ENCODE measurements at regions not wholly inside any gene's neighbourhood (a gene's known extent, or its start where the extent isn't known, plus 50 kb on each side); places are given as distances from the start of the nearest gene placed in this dataset.
"Not testable (repeated sequence)": the region's sequence is repeated elsewhere in the genome, so short reads cannot be mapped to it uniquely, and the experiment has no call there.

GRCh38 chr2:134002921-134003320 lies 251.0 kb upstream of the MGAT5 start:
- TF ChIP-seq CTCF (IDR thresholded peaks at IDR 0.05) = no peak
- Histone ChIP-seq H3K4me3 (no peak overlapping the region), H3K27ac (no peak overlapping the region), H3K9me3 (no peaks in the 10 kb centered on the region), H3K4me1 (no peaks in the 10 kb centered on the region), H3K27me3 (ENCODE audit: insufficient read depth in 3 of 3, low read length in 2 of 3) (no peaks in the 10 kb centered on the region), H3K36me3 (ENCODE audit: insufficient read depth in 1 of 2, low read depth in 1 of 2) (no peaks in the 10 kb centered on the region)
- intact Hi-C loops (cut with DNase I) = no loop called here
- DNase-seq = no peak
- WGBS, 3 donors = 0% methylated on average over 1 of the region's 1 CpG
- ATAC-seq = no peak

GRCh38 chr2:134004467-134004866 lies 249.4 kb upstream of the MGAT5 start:
- Histone ChIP-seq H3K9me3 (no peaks in the 10 kb centered on the region), H3K36me3 (ENCODE audit: insufficient read depth in 1 of 2, low read depth in 1 of 2) (no peaks in the 10 kb centered on the region), H3K4me1 (no peaks in the 10 kb centered on the region), H3K27ac (no peak overlapping the region), H3K4me3 (no peak overlapping the region), H3K27me3 (ENCODE audit: insufficient read depth in 3 of 3, low read length in 2 of 3) (no peaks in the 10 kb centered on the region)
- ATAC-seq (no peak), DNase-seq (no peak)
- no peak for TF ChIP-seq CTCF (IDR thresholded peaks at IDR 0.05)
- 95 to 100% (median 98%) methylated on average over 1 of the region's 1 CpG for WGBS, 3 donors
- intact Hi-C loops (cut with DNase I) = no loop called here

- 73 to 76% (median 74%) methylated on average over 1 of the region's 1 CpG for WGBS, 3 donors
- intact Hi-C loops (cut with DNase I) = no loop called here
Observed at GRCh38 chr2:134008837-134009236, 245.0 kb upstream of the MGAT5 start.

GRCh38 chr2:134009440-134009839 lies 244.4 kb upstream of the MGAT5 start:
- TF ChIP-seq CTCF (IDR thresholded peaks at IDR 0.05) = no peak
- no peaks in the 10 kb centered on the region for H3K9me3 ChIP-seq
- intact Hi-C loops (cut with DNase I) = no loop called here
- 89 to 94% (median 90%) methylated on average over 8 of the region's 8 CpGs for WGBS, 3 donors
- no peaks in the 10 kb centered on the region for H3K4me1 ChIP-seq
- no peak for DNase-seq
- no peak for ATAC-seq
- H3K36me3 ChIP-seq (ENCODE audit: insufficient read depth in 1 of 2, low read depth in 1 of 2) = no peaks in the 10 kb centered on the region
- no peak overlapping the region for H3K27ac ChIP-seq
- H3K4me3 ChIP-seq = no peak overlapping the region
- no peaks in the 10 kb centered on the region for H3K27me3 ChIP-seq (ENCODE audit: insufficient read depth in 3 of 3, low read length in 2 of 3)

More at GRCh38 chr2:134008837-134009236, 245.0 kb upstream of the MGAT5 start:
- ATAC-seq (no peak), DNase-seq (no peak)
- Histone ChIP-seq H3K27me3 (ENCODE audit: insufficient read depth in 3 of 3, low read length in 2 of 3) (no peaks in the 10 kb centered on the region), H3K4me1 (no peaks in the 10 kb centered on the region), H3K9me3 (no peaks in the 10 kb centered on the region), H3K4me3 (no peak overlapping the region), H3K36me3 (ENCODE audit: insufficient read depth in 1 of 2, low read depth in 1 of 2) (no peaks in the 10 kb centered on the region), H3K27ac (no peak overlapping the region)
- TF ChIP-seq CTCF (IDR thresholded peaks at IDR 0.05) = no peak

GRCh38 chr2:134009906-134010305 lies 244.0 kb upstream of the MGAT5 start:
- H3K27ac ChIP-seq; H3K36me3 ChIP-seq (ENCODE audit: insufficient read depth in 1 of 2, low read depth in 1 of 2); ATAC-seq; H3K9me3 ChIP-seq; intact Hi-C loops (cut with DNase I); H3K4me1 ChIP-seq; DNase-seq; H3K27me3 ChIP-seq (ENCODE audit: insufficient read depth in 3 of 3, low read length in 2 of 3); H3K4me3 ChIP-seq: not testable (repeated sequence)
- 76 to 83% (median 77%) methylated on average over 11 to 13 of the region's 17 CpGs for WGBS, 3 donors

Measured in psoas muscle (tissue), 7 donors.